ENCODE measurements at regions not wholly inside any gene's neighbourhood (a gene's known extent, or its start where the extent isn't known, plus 50 kb on each side); places are given as distances from the start of the nearest gene placed in this dataset.

- TF ChIP-seq CTCF (IDR thresholded peaks at IDR 0.05; ENCODE audit: low read depth, low read length) (no peak), EZH2phosphoT487 (IDR thresholded peaks at IDR 0.05; ENCODE audit: low read depth) (no peak)
Measured at GRCh38 chr12:97984436-97984835, 521.8 kb downstream of the RMST start.

Measured in OCI-LY3 (cell line).